HG02870 (cell line): ENCODE measurements at regions not wholly inside any gene's neighbourhood (a gene's known extent, or its start where the extent isn't known, plus 50 kb on each side); places are given as distances from the start of the nearest gene placed in this dataset.
"Not testable (repeated sequence)": the region's sequence is repeated elsewhere in the genome, so short reads cannot be mapped to it uniquely, and the experiment has no call there.

ENCODE experiments used
- ATAC-seq: cut with Tn5 transposase; IDR thresholded peaks from one replicate; pipeline ENCODE4 v1.9.1; 2021; ENCODE audit warnings: mild to moderate bottlenecking, moderate library complexity; ENCODE audit not compliant: unreplicated experiment

DNA sequence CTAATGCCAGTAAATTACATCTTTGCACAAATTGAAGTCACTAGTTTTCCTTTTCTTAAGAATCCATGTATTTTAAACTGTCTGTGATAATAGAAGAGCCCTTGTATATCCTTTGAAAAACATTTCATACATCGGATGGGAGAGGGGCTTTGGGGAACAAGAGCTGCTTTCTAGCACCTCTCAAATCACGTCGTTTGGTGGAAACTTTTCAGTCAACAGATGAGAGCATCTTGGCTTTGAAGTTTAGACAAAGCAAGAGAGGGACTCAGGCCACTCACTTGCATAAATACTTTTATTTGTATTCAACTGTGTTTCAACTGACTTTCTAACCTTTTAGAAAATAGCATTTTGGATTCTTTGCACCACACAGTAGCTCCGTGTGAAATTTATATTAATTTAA, 502.3 kb upstream of the IMPG1 start:
- ATAC-seq, result no peak

- ATAC-seq, result no peak
Measured at GRCh38 chr6:76565932-76566331, 493.5 kb upstream of the IMPG1 start.

- ATAC-seq, result not testable (repeated sequence)
Measured at GRCh38 chr6:76562371-76562770, 489.9 kb upstream of the IMPG1 start.

DNA sequence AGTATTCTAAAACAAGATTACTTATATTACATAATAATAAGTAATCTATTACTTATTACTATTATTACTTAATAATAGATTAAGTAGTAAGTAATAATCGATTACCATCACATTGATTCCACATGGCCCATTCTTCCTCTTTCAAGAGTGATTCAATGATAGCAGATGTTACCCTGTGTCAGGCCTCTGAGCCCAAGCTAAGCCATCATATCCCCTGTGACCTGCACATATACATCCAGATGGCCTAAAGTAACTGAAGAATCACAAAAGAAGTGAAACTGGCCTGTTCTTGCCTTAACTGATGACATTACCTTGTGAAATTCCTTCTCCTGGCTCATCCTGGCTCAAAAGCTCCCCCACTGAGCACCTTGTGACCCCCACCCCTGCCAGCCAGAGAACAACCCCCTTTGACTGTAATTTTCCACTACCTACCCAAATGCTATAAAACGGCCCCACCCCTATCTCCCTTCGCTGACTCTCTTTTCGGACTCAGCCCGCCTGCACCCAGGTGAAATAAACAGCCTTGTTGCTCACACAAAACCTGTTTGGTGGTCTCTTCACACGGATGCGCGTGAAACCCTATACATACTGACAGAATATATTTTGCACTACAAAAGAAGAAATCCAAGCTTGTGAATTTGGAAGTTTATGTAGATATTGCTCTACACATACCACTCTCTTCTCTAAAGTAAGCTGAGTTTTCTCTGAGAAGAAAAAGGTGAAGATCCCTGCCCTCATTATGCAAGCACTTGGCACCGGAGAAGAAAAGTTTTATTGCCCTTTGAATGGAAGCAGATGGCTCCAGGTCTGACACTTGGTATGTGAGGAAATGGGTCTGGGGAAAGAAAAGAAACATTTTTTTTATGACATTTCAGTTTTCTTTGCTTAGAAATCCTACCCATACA, 488.6 kb upstream of the IMPG1 start:
- ATAC-seq, result not testable (repeated sequence)

DNA sequence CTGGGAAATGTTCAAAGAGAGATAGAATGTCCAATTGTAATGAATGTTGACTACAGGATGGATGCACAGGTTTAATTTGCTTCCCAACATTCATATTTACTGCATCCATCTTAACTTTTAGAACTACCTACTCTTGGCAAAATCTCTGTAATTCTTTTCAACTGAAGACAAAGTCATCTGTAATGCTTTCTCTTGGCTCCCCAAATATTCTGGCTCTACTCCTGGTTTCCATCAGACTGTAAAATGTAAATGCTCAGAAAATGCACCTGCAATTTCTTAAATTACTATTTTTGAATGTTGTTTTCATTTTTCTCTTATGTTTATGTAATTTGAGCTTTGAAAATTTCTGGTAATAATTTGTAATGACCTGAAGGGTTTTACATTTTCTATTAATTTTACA, 480.8 kb upstream of the IMPG1 start:
- ATAC-seq, result no peak

DNA sequence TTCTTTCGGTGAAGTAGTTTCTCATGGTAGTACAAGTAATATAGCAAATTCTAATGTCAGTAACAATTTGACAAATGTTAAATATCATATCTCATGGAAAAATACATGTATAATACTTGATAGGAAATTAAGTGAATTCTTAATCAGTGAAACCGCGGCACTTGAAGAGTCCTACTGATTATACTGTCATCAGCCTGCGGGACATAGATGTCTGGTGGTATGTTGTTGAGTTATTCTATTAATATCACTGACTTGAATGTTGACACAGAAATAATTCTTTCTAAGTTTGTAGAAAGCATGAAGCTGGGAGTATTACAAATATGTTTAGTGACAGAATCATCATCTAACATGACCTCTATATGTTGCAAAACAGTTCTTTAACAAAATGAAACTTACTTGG, 479.8 kb upstream of the IMPG1 start:
- no peak for ATAC-seq

DNA sequence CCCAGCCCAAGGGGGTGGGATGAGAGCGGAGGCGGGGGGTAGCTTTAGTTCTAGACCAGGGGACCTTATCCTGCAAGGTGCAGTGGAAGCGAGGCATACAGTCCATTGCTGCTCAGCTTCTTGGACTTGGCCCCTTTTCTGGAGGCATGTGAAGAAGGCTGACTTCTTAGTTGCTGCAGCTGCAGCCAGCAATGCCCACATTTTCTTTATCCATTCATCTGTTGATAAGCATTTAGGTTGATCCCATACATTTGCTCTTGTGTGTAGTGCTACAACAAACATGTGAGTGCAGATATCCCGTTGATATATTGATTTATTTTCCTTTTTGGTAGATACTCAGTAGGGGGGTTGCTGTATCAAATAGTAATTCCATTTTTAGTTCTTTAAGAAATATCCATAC, 461.2 kb upstream of the IMPG1 start:
- ATAC-seq, result no peak

DNA sequence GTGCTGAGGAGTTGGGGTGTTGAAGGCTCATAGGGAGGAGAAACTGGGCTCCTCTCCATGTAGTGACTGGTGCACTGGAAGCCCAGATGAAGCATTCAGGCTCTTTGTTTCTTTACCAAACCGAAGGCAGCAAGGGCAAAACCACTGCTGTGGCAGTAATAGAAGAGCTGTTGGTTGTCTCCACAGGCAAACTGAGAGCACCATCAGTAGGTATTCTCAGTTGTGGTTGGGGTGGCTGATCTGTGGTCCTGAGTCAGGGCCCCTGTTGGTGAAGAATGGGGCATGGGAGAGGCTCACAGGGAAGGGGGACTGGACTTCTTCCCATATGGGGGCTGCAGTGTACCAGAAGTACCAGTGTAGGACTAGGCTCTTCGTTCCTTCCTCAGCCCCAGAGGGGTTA, 460.2 kb upstream of the IMPG1 start:
- ATAC-seq, result no peak

DNA sequence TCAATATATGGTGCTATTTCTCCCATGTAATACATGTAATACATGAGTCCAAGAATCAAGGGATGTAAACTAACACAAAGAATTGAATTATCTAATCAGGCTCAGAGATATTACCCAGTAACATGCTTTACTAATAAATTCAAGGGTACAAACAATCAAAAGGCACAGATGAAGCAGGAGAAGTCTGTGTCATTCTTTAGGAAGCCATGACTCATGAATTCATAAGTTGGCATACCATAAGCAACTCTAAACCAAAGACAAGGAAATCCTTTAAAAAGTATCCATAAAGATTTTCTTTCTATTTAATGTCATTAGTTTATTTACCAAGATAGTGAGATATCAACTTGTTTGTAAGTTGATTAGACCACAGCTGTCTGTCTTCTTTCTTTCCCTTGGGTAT, 446.0 kb upstream of the IMPG1 start:
- no peak for ATAC-seq

DNA sequence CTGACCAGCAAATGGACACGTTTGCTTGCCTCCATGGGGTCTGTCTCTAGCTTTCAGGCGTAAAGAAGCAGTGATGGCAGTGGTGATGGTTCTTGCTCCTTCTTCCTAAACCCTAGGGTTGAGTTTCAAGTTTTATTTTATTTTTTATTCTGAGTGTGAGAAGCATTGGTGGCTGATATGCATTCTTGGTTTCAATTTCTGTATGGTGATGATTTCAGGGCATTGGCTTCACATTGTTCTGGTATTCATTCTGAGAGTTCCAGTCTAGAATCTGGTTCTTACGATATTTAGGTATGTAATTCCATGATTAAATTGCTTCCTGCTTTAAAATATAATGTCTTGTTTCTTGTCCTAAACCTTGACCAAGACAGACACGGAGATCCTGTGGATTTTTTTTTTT, 444.5 kb upstream of the IMPG1 start:
- ATAC-seq, result no peak

DNA sequence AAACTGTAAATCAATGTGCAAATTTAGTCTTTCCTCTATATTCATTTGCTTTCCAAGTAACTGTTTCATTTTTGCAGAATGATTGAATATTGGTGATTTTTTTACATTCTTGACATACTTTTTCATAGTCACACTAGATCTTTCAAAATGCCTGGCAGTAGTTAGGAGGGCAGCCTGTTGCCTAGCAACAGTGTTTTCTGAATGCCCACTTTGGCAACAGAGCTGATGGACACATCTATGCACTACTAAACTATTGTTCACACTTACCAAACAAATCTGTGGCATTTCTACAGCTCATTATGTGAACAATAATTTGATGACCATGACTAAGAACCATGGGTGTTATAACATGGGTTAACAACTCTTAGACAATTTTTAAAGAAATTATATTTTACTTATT, 438.0 kb upstream of the IMPG1 start:
- ATAC-seq, result no peak

DNA sequence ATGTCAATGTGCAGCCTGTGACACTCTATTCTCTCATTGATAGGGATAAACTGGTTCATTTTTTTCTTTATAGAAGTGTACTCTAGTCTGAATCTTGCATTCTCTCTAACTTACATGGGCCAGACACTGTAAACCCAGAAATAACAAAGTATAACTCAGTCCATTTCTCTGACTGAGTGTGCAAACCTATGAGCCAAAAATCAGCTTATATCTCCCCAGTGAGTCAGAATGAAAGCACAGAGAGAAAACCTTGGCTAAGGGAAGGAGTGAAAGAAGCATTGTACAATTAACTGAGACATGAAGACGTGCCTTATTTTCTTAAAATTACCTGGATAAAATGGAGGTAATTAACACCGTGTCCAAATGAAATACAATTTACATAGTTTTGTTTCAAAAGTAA, 436.9 kb upstream of the IMPG1 start:
- ATAC-seq, result no peak

DNA sequence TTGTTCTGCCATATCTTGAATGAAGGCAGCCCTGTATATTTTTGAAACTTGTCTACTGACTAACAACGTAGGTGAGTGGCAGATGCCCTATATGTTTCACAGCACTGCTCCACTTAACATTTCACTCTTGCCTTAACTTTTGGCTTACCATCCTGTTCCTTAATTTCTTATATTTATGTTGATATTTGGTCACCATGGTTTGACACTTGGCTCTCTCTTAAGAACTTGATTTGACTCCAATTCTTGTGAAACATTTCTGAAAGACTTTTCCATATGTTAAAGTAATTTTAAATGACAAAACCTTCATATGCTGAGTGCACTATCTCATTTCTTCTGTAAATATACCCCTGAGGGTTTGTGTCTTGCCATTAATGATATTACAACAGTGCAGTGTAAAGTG, 434.3 kb upstream of the IMPG1 start:
- ATAC-seq, result no peak

DNA sequence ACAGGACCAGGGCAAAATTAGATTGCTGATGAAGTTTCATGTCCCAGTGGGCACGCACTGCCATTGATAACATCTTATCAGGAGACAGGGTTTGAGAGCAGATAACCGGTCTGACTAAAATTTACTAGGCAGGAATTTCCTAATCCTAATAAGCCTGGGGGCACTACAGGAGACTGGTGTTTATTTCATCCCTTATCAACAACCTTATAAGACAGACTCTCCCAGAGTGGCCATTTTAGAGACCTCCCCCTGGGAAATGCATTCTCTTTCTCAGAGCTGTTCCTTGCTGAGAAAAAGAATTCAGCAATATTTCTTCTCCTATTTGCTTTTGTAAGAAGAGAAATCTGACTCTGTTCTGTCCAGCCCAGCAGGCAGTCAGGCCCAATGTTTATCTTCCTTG, 423.4 kb upstream of the IMPG1 start:
- no peak for ATAC-seq

DNA sequence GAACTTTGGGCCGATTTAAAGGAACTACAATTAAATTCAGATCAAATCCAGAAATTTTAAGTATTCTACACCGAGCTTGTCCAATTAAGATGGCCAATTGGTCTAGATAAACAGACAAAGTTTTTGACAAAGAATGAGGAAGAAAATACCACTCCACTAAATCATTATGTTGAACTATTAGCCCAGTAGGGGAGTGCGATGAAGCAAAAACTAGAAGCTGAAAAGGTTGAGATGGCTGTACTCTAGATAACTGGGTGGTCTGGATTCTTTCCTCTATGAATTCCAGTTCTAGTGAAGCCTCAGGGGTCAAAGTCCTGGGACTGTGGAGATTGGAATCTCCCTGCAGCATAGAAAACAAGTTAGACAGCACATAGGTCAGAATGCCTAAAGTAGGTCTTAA, 418.9 kb upstream of the IMPG1 start:
- not testable (repeated sequence) for ATAC-seq

- ATAC-seq, result no peak
Measured at GRCh38 chr6:76490456-76490855, 418.0 kb upstream of the IMPG1 start.

DNA sequence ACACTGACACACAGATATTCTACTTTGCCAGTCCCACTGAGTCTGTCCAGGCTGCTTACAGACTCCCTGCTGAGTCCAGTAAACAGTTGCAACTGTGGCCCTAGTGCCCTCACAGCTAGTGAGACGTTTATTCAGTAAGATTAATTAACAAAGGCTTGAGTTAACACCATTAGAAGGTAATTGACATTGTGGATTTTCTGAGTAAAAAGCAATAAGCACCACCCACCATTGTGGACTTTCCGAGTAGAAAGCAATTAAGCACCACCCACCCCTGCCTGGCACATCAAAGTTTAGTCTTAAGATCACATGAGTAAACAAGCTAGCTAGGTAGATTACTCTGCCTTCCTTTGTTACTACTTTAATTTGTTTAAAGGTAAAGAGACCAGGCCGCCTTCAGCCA, 408.6 kb upstream of the IMPG1 start:
- ATAC-seq, result no peak

- ATAC-seq, result no peak
Measured at GRCh38 chr6:76472858-76473257, 400.4 kb upstream of the IMPG1 start.

- peak; percentile 66 for ATAC-seq
Measured at GRCh38 chr6:76466286-76466685, 393.8 kb upstream of the IMPG1 start.

GRCh38 chr6:76465410-76465809, 392.9 kb upstream of the IMPG1 start:
- no peak for ATAC-seq

GRCh38 chr6:76453270-76453669, 380.8 kb upstream of the IMPG1 start:
- no peak for ATAC-seq

DNA sequence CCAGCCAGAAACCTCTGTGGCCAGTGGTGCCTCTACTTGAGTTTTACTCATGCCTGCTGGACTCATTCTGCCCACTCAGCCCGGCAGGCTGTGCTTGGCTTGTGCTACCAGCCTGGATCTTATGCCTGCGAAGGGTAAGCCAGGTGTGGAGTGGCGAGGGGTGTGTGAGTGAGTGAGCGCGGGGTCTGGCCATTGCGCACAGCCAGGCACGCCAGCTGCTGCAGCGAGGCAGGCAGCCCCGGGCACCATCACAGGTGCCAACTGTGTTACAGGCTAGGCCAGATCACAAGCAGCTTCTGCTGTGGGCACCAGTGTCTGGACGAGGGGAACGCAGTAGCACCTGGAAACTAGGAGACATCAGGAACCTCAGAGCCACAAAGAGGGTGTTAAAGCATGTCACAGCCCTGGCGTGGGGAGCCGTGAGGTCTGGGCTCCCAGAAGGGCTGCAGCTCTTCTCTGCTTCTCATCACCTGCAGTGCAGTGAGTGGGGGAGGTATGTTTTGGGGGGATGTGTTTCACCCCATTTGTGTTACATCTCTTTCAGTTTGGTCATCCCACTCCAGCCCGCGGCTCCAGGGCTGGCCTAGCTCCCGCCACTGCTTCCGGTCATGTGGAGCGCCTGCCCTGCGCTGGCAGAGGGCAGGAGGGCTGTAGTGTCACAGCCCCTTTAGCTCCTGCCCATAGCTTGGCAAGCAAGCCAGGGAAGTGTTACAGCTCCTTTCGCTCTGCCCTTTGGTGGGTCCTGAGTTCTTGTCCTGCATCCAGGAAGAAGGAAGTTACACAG, 379.7 kb upstream of the IMPG1 start:
- no peak for ATAC-seq
